HG03159 (cell line): ENCODE measurements at regions not wholly inside any gene's neighbourhood (a gene's known extent, or its start where the extent isn't known, plus 50 kb on each side); places are given as distances from the start of the nearest gene placed in this dataset.
"Not testable (repeated sequence)": the region's sequence is repeated elsewhere in the genome, so short reads cannot be mapped to it uniquely, and the experiment has no call there.

Source experiments
- ATAC-seq: cut with Tn5 transposase; IDR thresholded peaks from one replicate; pipeline ENCODE4 v1.9.1; 2021; ENCODE audit warnings: mild to moderate bottlenecking, moderate library complexity; ENCODE audit not compliant: unreplicated experiment

- no peak for ATAC-seq
Measured at GRCh38 chr11:80327956-80328614, 887.3 kb upstream of the TENM4 start.

DNA sequence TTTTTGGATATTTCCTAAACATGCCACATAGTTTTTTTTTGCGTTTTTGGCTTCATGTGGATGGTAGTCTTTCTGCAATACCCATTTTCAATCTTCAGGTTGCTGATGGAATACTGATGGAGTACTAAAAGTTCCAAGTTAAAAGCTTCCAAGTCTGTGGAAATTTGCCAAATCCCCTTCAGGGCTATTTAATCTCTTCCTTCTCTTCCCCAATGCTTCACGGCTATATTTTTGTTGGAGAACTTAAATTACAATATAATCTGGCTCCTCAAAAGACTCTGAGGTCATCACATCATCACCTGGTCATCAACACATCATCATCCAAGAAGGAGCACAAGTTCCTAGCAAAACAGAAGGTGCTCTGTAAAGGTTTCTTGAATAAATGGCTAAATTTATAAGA is 881.0 kb upstream of the TENM4 start:
- no peak for ATAC-seq

DNA sequence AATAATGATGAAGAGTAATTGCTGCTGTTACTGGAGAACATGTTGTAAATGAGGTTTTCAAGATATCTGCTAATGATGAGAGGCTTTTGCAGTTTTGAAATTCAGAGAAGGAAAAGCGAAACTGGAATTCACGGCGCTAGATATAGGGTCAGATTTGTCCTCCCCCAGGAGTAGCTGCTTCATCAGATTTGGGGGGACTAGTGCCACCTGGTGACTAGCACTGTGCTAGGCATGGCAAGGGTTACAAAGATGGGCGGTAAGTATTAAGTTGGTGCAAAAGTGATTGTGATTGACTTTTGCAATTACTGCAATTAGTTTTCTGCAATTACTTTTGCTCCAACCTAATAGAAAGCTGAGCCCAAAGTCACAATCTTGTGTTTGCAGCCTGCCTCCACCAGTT is 879.9 kb upstream of the TENM4 start:
- no peak for ATAC-seq

GRCh38 chr11:80320226-80320625 is 879.4 kb upstream of the TENM4 start:
- no peak for ATAC-seq

GRCh38 chr11:80317612-80318011 is 876.8 kb upstream of the TENM4 start:
- no peak for ATAC-seq

DNA sequence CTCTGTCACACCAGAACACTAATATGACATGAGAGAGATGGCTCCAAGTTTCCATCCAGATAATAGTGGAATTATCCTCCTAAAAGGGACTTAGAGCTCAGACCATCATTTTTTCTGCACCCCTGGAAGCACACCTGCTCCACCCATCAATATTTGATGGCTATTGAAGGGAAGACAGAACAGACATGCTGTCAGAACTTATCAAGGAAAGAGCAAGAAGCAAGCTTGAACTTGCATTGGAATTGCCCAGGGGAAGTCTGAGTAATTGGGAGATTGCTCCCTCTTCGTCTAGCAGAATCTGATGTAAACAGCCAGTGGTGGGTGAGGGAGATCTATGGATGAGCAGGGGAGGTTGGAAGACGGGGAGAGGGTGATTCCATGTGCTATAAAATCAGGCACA is 874.4 kb upstream of the TENM4 start:
- ATAC-seq: no peak

DNA sequence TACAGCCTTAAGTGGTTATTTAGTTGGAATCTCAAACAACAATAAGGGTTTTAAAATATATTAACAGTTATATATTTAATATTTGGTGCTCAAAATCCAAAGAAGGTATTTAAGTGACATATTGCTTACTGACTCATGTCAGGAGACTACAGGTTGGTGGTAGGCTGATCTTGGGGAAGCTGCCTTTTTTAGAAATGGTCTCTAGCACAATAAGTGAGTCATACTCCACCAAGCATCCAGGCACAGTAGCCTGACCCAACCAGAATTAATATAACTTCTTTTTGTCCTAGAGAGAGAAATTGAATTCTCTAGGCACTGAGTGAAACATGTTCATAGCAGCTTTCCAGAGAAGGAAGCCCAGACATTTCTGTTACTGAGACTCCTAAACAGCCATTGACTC is 868.5 kb upstream of the TENM4 start:
- ATAC-seq: no peak

DNA sequence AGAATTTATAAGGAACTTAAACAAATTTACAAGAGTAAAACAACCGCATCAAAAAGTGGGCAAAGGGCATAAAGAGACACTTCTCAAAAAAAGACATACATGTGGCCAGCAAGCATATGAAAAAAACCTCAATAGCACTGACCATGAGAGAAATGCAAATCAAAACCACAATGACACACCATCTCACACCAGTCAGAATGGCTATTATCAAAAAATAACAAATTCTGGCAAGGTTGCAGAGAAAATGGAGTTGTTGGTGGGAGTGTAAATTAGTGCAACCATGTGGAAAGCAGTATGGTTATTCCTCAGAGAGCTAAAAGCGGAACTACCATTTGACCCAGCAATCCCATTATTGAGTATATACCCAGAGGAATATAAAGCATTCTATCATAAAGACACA is 866.8 kb upstream of the TENM4 start:
- ATAC-seq: no peak

DNA sequence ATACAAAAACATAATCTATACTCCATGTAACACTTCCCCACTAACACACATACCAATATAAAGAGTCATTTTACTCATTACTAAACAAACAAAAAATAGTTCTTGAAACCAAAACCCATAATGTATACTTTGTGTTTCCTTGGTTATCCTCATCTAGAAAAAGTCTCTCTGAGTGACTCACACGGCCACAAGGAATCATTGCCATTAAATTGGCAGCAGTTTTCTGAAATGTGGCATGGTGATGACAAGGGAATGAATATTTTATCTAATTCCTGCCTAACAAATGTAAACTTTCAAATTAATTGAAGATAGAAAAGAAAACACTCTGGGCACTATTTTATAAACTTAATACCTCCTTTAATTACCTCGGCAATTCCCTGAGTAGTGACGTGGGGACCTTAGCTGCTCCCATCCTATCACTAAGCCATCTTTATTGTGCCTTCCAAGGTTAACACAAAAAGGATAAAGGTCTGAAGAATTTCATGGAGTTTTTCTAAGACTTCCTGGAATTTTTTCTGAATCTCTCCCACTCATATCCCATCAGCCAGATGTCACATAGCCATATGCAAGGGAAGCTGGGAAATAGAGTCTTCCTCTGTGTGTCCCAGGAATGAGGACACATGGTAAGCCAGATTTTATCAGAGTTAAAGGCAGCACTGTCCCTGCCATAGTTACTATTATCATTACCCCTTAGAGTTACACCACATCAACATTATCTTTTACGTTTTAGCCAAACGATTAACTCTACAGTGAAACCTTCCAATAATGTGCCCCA is 857.2 kb upstream of the TENM4 start:
- ATAC-seq: no peak

GRCh38 chr11:80293293-80293692 is 852.5 kb upstream of the TENM4 start:
- no peak for ATAC-seq

- ATAC-seq: no peak
Measured at GRCh38 chr11:80284946-80285785, 844.3 kb upstream of the TENM4 start.

GRCh38 chr11:80282643-80283042 is 841.8 kb upstream of the TENM4 start:
- no peak for ATAC-seq

DNA sequence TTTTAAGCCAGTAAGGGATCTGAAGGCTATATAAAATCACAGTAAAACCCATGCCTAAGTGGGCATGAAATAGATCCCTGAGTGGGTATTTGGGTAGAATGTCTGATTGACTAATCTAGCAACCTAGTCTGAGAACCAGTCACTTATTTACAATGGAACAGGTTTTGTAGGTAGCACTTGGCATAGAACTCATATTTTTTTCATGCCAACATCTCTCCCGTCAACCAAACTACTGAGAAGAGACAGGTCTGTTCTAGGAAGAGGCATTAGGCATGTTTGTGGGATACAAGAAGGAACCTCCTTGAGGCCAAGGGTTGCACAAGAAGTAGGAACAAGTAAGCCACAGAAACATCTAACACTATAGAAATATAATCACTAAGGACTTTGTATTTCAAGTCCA is 840.4 kb upstream of the TENM4 start:
- no peak for ATAC-seq

DNA sequence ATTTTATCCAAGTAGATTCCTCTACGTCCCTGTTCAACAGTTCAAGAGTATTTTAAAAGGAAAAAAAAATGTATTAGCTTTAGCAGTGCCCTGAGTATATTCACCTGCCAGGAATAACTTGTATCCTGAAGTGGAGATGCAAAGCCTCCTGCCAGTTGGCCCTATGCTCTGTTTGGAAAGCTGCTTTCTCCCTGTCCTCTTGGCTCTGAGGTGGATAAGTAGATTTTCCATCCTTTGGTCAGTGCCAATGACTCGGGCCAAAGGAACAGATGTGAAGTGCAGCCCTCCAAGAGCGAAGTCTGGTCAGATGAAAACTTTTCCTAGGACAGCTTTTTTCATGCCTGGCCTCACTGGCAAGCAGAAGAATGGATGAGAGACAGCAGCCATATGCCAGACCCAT is 839.9 kb upstream of the TENM4 start:
- ATAC-seq: no peak

- ATAC-seq: no peak
Measured at GRCh38 chr11:80261776-80262175, 820.9 kb upstream of the TENM4 start.

GRCh38 chr11:80257319-80258015 is 816.6 kb upstream of the TENM4 start:
- not testable (repeated sequence) for ATAC-seq

DNA sequence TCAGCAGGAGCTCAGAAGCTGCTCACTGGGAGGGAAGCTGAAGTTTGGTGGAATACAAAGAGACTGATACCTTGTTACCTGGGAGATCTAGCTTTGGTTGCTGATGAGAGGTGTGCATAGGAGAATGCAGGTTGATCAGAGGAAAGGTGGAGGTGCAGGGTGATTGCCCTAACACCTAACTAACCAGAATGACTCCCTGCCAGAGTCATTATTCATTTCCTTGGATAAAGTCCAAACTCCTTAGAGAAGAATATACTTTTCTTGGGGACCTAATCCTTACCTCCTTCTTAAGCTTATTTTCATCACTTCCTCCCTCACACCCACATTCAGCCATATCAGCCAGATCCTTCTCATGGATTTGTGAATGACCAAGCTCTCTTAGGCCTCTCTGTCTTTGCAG is 814.2 kb upstream of the TENM4 start:
- no peak for ATAC-seq

DNA sequence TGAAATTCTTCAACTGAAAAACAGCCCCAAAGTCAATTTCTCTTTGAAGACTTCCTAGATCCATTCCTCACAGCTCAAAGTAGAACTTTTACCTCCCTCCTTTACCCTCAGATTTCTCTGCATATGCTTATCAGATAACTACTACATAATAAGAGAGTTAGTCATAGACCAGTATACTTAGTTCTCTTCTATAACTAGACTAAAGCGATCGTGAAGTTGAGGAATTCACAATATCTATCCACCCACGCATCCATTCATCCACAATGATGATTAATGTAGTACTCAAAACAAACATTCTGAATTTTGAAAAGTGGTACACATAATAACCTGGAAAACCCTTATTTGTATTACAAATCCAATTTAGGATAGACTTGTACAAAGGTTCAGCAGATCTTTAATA is 800.9 kb upstream of the TENM4 start:
- ATAC-seq: no peak

DNA sequence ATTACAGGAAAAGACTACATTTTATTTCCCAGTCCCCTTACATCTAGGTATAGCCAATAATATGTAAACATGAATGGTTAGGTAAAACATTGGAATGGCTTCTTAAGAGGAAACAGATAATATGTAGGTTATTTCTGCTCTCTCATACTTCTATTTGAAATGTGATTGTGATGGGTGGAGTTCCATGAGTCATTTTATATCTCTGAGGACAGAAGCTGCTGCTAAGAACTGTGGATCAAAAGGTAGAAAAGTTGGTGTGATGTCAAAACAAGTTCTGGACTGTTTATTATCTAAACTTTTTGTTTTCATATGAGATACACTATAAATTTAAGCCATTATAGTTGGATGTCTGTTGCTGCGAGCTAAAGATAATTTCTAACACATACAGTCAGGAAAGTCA is 799.4 kb upstream of the TENM4 start:
- no peak for ATAC-seq

DNA sequence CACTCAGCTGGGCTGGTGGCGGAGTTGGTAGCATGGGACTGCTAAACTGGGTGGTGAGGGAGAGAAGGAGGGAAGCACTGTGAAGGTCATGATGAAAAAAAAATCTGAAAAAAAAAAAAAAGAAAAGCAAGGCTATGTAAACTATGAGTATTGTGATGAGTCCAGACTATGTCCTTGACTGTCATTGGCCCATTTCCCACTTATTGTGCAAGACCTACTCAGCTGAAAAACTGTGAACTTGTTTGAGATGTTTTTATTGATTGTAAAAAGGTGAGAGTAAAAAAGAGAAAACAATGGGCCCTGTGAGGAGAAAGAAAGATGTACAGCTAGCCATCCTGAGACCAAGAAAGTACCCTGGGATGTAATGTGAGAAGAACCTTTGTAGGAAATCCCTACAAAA is 798.4 kb upstream of the TENM4 start:
- ATAC-seq: no peak

GRCh38 chr11:80227915-80228314 is 787.1 kb upstream of the TENM4 start:
- no peak for ATAC-seq
